PC-9 (cell line): ENCODE measurements at regions not wholly inside any gene's neighbourhood (a gene's known extent, or its start where the extent isn't known, plus 50 kb on each side); places are given as distances from the start of the nearest gene placed in this dataset.

Experiments used
- BruUV-seq: library from RNA; stranded (reverse); fragments of 400-500 nt; replicated peaks from 2 replicates; lab custom pipeline; 2021; lab: Mats Ljungman, UMichigan
- CTCF ChIA-PET: fragments of 300-600 bp; sonication (Branson Sonifier 250); formaldehyde crosslinking; loops from one replicate; lab custom pipeline; 2022; ENCODE audit warnings: antibody characterized with exemption; lab: Charles Lee
- POLR2A ChIA-PET: fragments of 300-600 bp; sonication (Branson Sonifier 250); formaldehyde crosslinking; loops from one replicate; lab custom pipeline; 2022; ENCODE audit warnings: antibody characterized with exemption; ENCODE audit not compliant: unreplicated experiment; lab: Charles Lee
- DNase-seq, 2 experiments: peaks; one replicate each; pipeline versions ENCODE4 v3.0.0 to v3.0.0-alpha.2; 2015 to 2022; ENCODE audit warnings: mixed read lengths in 1 of 2
- H2AFZ ChIP-seq: fragments of 200-600 bp; sonication (generic); 2 replicates; pipeline ENCODE4 v1.8.1; 2017; ENCODE audit warnings: antibody characterized with exemption
- H3F3A ChIP-seq: fragments of 200-600 bp; sonication (generic); 2 replicates; pipeline ENCODE4 v1.8.1; 2017; ENCODE audit warnings: antibody characterized with exemption, mild to moderate bottlenecking, low read depth; ENCODE audit not compliant: insufficient read depth
- H3K27ac ChIP-seq: fragments of 200-600 bp; sonication (generic); 2 replicates; pipeline ENCODE4 v1.6.1; 2016; ENCODE audit warnings: mixed run types
- H3K27me3 ChIP-seq: fragments of 200-600 bp; sonication (generic); 2 replicates; pipeline ENCODE4 v1.6.1; 2016; ENCODE audit warnings: low read depth, mixed run types; ENCODE audit not compliant: insufficient read depth
- H3K36me3 ChIP-seq: fragments of 200-600 bp; sonication (generic); 2 replicates; pipeline ENCODE4 v1.6.1; 2016; ENCODE audit warnings: low read depth, mixed run types
- H3K4me1 ChIP-seq: fragments of 200-600 bp; sonication (generic); replicated peaks from 2 replicates; pipeline ENCODE4 v1.6.1; 2016; ENCODE audit warnings: mixed run types; ENCODE audit not compliant: insufficient read depth
- H3K4me2 ChIP-seq: fragments of 200-600 bp; sonication (generic); 2 replicates; pipeline ENCODE4 v1.6.1; 2017; ENCODE audit warnings: mixed run types
- H3K4me3 ChIP-seq: fragments of 200-600 bp; sonication (generic); 2 replicates; pipeline ENCODE4 v1.6.1; 2016; ENCODE audit warnings: mixed run types
- H3K79me2 ChIP-seq: fragments of 200-600 bp; sonication (generic); 2 replicates; pipeline ENCODE4 v1.6.1; 2017; ENCODE audit warnings: low read depth, mixed run types
- H3K9me2 ChIP-seq: fragments of 200-600 bp; sonication (generic); 2 replicates; pipeline ENCODE4 v1.8.1; 2017; ENCODE audit warnings: mild to moderate bottlenecking; ENCODE audit not compliant: insufficient read depth
- H3K9me3 ChIP-seq: fragments of 200-600 bp; sonication (generic); 2 replicates; pipeline ENCODE4 v1.8.1; 2016; ENCODE audit warnings: low read depth; ENCODE audit not compliant: insufficient read depth
- H4K20me1 ChIP-seq: fragments of 200-600 bp; sonication (generic); 2 replicates; pipeline ENCODE4 v1.8.1; 2017; ENCODE audit not compliant: insufficient read depth
- EZH2 ChIP-seq: fragments of 200-600 bp; sonication (generic); IDR thresholded peaks from 2 replicates; pipeline ENCODE4 v1.8.0; 2017; ENCODE audit warnings: antibody characterized with exemption, low read depth
- intact Hi-C: fragments of 100-400 bp; cut with micrococcal nuclease; formaldehyde crosslinking; loops from one replicate; pipeline ENCODE4 v1.10.0; 2022; ENCODE audit not compliant: unreplicated experiment
- TF ChIP-seq, protein P1 (sequence below): fragments of 200-600 bp; sonication (generic); conservative IDR thresholded peaks from 2 replicates; pipeline ENCODE4 v1.6.1; 2017; ENCODE audit warnings: mixed run types, antibody characterized with exemption, mild to moderate bottlenecking, moderate library complexity

DNA sequence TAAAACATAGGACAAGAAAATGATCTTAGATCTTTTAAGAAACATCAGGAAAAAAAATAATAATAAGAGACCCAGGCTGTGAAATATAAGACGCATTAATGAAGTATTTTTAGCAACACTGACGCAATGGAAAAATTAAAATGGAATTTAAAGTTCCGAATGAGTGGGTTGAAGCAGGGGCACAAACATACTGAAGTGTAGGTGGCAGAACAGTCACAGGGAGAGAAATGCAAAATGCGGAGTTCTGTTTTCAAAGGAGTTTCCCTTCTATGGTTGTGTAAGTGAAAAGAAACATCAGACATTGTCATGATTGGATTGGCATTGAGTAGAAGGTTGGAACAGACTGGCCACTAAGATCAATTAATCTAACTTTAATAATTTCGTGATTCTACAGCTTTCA is 159.8 kb downstream of the CYSLTR2 start:
- no peak overlapping the region for H2AFZ ChIP-seq
- H3K27me3 ChIP-seq, result no peaks in the 10 kb centered on the region
- no peaks in the 10 kb centered on the region; the same call in 1 of the 2 replicates for H3K9me2 ChIP-seq
- intact Hi-C loops, result no loop called here
- no TSS peak for BruUV-seq
- no peak overlapping the region for H3K27ac ChIP-seq
- H3K4me2 ChIP-seq, result no peak overlapping the region
- no peak overlapping the region for H3K4me3 ChIP-seq
- H3F3A ChIP-seq, result no peaks in the 10 kb centered on the region
- H3K9me3 ChIP-seq, result no peaks in the 10 kb centered on the region
- no peak for TF ChIP-seq EZH2
- TF ChIP-seq, protein P1, sequence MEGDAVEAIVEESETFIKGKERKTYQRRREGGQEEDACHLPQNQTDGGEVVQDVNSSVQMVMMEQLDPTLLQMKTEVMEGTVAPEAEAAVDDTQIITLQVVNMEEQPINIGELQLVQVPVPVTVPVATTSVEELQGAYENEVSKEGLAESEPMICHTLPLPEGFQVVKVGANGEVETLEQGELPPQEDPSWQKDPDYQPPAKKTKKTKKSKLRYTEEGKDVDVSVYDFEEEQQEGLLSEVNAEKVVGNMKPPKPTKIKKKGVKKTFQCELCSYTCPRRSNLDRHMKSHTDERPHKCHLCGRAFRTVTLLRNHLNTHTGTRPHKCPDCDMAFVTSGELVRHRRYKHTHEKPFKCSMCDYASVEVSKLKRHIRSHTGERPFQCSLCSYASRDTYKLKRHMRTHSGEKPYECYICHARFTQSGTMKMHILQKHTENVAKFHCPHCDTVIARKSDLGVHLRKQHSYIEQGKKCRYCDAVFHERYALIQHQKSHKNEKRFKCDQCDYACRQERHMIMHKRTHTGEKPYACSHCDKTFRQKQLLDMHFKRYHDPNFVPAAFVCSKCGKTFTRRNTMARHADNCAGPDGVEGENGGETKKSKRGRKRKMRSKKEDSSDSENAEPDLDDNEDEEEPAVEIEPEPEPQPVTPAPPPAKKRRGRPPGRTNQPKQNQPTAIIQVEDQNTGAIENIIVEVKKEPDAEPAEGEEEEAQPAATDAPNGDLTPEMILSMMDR, result no peak
- H3K4me1 ChIP-seq, result no peaks in the 10 kb centered on the region
- H3K36me3 ChIP-seq, result no peaks in the 10 kb centered on the region
- no peaks in the 10 kb centered on the region for H4K20me1 ChIP-seq
- ChIA-PET POLR2A (no interaction called here), CTCF (no interaction called here)
- no peak for DNase-seq
- H3K79me2 ChIP-seq, result no peaks in the 10 kb centered on the region

DNA sequence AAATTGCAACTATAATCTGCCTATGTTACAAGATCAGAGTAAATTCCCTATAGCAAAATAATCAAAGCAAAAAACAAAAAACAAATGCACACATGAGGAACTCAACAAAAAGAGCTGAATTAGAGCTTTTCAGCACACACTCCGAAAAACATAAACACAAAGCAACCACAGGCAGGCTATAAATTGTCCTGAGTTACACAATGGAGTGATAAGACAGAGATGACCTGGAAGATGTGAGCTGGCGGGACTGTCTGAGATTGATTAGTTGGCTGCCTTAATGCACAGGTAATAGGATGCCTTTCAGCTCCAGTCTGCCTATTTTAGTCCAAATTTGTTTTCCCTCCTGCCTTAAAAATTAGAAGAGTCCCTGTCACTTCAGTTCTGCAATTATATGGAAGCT is 159.0 kb upstream of the FNDC3A start:
- Histone ChIP-seq H3K4me1 (no peaks in the 10 kb centered on the region), H3K4me2 (no peak overlapping the region), H4K20me1 (no peaks in the 10 kb centered on the region), H3K27me3 (no peaks in the 10 kb centered on the region), H2AFZ (no peak overlapping the region), H3K79me2 (no peaks in the 10 kb centered on the region), H3K9me3 (no peaks in the 10 kb centered on the region), H3K27ac (no peak overlapping the region), H3K4me3 (no peak overlapping the region), H3K36me3 (no peaks in the 10 kb centered on the region), H3F3A (no peaks in the 10 kb centered on the region), H3K9me2 (no peaks in the 10 kb centered on the region; the same call in 1 of the 2 replicates)
- intact Hi-C loops, result no loop called here
- CTCF ChIA-PET, result no interaction called here
- BruUV-seq, result no TSS peak
- POLR2A ChIA-PET, result no interaction called here
- DNase-seq, result no peak
- TF ChIP-seq EZH2, result no peak
- TF ChIP-seq, protein P1, result no peak

- CTCF ChIA-PET, result no interaction called here
- POLR2A ChIA-PET, result no interaction called here
Observed at GRCh38 chr13:48817166-48817802, 158.4 kb upstream of the FNDC3A start.

More at GRCh38 chr13:48817166-48817802, 158.4 kb upstream of the FNDC3A start:
- no TSS peak for BruUV-seq
- Histone ChIP-seq H3K9me2 (no peaks in the 10 kb centered on the region; the same call in 1 of the 2 replicates), H3F3A (no peaks in the 10 kb centered on the region), H3K36me3 (no peaks in the 10 kb centered on the region), H3K4me1 (no peaks in the 10 kb centered on the region), H3K27ac (no peak overlapping the region), H4K20me1 (no peaks in the 10 kb centered on the region), H3K79me2 (no peaks in the 10 kb centered on the region), H3K9me3 (no peaks in the 10 kb centered on the region), H2AFZ (no peak overlapping the region), H3K4me2 (0 out of 2 replicates have a peak overlapping the region, but pooled peaks have one; percentile 12), H3K27me3 (no peaks in the 10 kb centered on the region), H3K4me3 (no peak overlapping the region)
- intact Hi-C loops, result no loop called here
- no peak for DNase-seq
- TF ChIP-seq, protein P1, result no peak
- no peak for TF ChIP-seq EZH2
